ENCODE measurements at regions not wholly inside any gene's neighbourhood (a gene's known extent, or its start where the extent isn't known, plus 50 kb on each side); places are given as distances from the start of the nearest gene placed in this dataset.

DNA sequence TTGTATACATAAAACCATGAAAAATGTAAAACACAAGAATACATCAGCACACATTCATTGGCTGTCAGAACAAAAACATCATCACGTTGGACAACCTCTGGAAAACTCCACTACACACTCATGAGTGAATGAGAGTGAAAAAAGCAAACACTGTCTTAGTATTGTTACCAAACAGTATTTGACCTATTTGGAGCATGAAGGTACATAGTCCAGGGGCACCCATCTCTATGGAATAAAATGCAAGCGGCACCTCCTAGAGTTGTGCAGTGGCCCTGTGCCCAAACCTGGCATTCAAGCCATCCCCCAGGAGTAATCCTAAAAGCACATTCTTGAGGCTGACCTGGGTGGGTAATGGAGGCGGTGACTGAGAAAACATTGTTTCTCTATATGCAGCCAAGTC, 67.0 kb upstream of the SOD1 start:
- H3K79me1 ChIP-seq (ENCODE audit: insufficient read depth, low read depth, low read length, poor library complexity, severe bottlenecking), result no peaks in the 10 kb centered on the region
- TF ChIP-seq, protein P1, sequence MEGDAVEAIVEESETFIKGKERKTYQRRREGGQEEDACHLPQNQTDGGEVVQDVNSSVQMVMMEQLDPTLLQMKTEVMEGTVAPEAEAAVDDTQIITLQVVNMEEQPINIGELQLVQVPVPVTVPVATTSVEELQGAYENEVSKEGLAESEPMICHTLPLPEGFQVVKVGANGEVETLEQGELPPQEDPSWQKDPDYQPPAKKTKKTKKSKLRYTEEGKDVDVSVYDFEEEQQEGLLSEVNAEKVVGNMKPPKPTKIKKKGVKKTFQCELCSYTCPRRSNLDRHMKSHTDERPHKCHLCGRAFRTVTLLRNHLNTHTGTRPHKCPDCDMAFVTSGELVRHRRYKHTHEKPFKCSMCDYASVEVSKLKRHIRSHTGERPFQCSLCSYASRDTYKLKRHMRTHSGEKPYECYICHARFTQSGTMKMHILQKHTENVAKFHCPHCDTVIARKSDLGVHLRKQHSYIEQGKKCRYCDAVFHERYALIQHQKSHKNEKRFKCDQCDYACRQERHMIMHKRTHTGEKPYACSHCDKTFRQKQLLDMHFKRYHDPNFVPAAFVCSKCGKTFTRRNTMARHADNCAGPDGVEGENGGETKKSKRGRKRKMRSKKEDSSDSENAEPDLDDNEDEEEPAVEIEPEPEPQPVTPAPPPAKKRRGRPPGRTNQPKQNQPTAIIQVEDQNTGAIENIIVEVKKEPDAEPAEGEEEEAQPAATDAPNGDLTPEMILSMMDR (conservative IDR thresholded peaks at IDR 0.05), result no peak
- no CpG with 5 or more reads among the region's 3 CpGs for WGBS (ENCODE audit: extremely low coverage, insufficient read length, low lambda C conversion rate)
- no peak overlapping the region for H2BK20ac ChIP-seq (ENCODE audit: low read depth, low read length, poor library complexity, severe bottlenecking)
- no peaks in the 10 kb centered on the region for H3K4me1 ChIP-seq (ENCODE audit: insufficient read depth, low read length)
- H4K5ac ChIP-seq (ENCODE audit: insufficient read length, low read depth, low read length), result no peak overlapping the region
- DNase-seq, result no peak
- no peak overlapping the region for H3K4ac ChIP-seq (ENCODE audit: low read depth, low read length)
- no peaks in the 10 kb centered on the region for H3K9me3 ChIP-seq (ENCODE audit: control insufficient read depth, low read depth, low read length)
- H2BK5ac ChIP-seq (ENCODE audit: insufficient read length, low read length), result no peak overlapping the region
- H3K56ac ChIP-seq (ENCODE audit: insufficient read length, low read depth, low read length), result no peak overlapping the region
- peaks cover 4 to 10% of the 10 kb centered on the region in 2 experiments for H3K4me1 Mint-ChIP-seq
- H3T11ph ChIP-seq (ENCODE audit: low read length), result no peak overlapping the region
- H3K23me2 ChIP-seq (ENCODE audit: insufficient read length, low read depth, low read length, poor library complexity, severe bottlenecking), result no peaks in the 10 kb centered on the region
- no peak overlapping the region for H2BK12ac ChIP-seq (ENCODE audit: insufficient read length, low read depth, low read length)
- H3K14ac ChIP-seq (ENCODE audit: insufficient read depth, low read length), result no peak overlapping the region
- no peak overlapping the region for H4K91ac ChIP-seq (ENCODE audit: insufficient read length, low read depth, low read length)
- H3K36me3 Mint-ChIP-seq (ENCODE audit: insufficient read depth in 1 of 3, low read depth in 3 of 3), result no peaks in the 10 kb centered on the region
- H2BK15ac ChIP-seq (ENCODE audit: low read depth, low read length), result no peak overlapping the region
- no peaks in the 10 kb centered on the region for H3K79me2 ChIP-seq (ENCODE audit: insufficient read depth, low read length)
- no peak overlapping the region for H3K23ac ChIP-seq (ENCODE audit: insufficient read length, low read depth, low read length)
- H3K27ac ChIP-seq (ENCODE audit: insufficient read length, low read depth, low read length), result no peak overlapping the region
- H3K27me3 ChIP-seq (ENCODE audit: insufficient read depth, low read length), result no peaks in the 10 kb centered on the region
- H4K8ac ChIP-seq (replicated peaks; ENCODE audit: insufficient read length, low read depth, low read length), result no peak overlapping the region
- no peak overlapping the region for H2AK5ac ChIP-seq (ENCODE audit: insufficient read length, low read length)
- no peak overlapping the region for H3K27ac Mint-ChIP-seq
- no peaks in the 10 kb centered on the region; the same call in 1 of the 2 replicates for H3K27me3 Mint-ChIP-seq (ENCODE audit: low read depth)
- no peak overlapping the region for H3K4me2 ChIP-seq (ENCODE audit: insufficient read depth, insufficient read length, low read length)
- H2BK120ac ChIP-seq (ENCODE audit: low read depth, low read length, poor library complexity, severe bottlenecking), result no peak overlapping the region
- H3K18ac ChIP-seq (ENCODE audit: insufficient read length, low read depth, low read length), result no peak overlapping the region
- no peak overlapping the region for H3K4me3 Mint-ChIP-seq
- H3K9me3 Mint-ChIP-seq, result peaks cover 0 to 5% of the 10 kb centered on the region in 2 experiments; a peak in 1 of 5 replicates
- no peaks in the 10 kb centered on the region for H4K20me1 ChIP-seq (ENCODE audit: control insufficient read depth, insufficient read depth, insufficient read length)
- no peak overlapping the region for H2AFZ ChIP-seq (ENCODE audit: low read length)
- no peak overlapping the region for H3K9ac ChIP-seq (ENCODE audit: extremely low read depth, insufficient read length, low read length)
